CD1c-positive myeloid dendritic cell (primary cell): ENCODE measurements at regions not wholly inside any gene's neighbourhood (a gene's known extent, or its start where the extent isn't known, plus 50 kb on each side); places are given as distances from the start of the nearest gene placed in this dataset.
A peak's percentile ranks its signal among the peaks of the same experiment; 100 is the strongest.

Experiments
- DNase-seq: peaks from one replicate; pipeline ENCODE4 v3.0.0-alpha.2; 2016; ENCODE audit errors: extremely low spot score

- no peak for DNase-seq
Measured at GRCh38 chr1:208419746-208420420, 175.7 kb upstream of the PLXNA2 start.

DNA sequence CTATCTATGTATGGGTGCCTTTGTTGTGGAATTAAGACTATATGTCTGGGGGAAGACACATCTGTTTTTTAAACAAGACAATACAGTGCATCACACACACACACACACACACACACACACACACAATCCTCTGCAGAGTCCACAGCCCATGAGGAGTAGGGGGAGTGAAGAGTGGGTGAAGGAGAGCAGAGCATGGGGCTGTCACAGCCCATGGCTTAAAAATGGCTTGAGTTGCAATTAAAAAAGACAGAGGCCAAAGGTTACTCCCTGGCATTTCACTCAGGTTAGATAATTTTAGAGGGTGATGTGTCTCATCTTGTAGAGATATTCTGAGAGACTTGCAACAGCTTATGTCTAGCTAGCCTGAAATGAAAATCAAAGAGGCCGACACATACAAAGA, 176.5 kb upstream of the PLXNA2 start:
- DNase-seq = no peak

- no peak for DNase-seq
Measured at GRCh38 chr1:208421486-208421885, 177.3 kb upstream of the PLXNA2 start.

DNA sequence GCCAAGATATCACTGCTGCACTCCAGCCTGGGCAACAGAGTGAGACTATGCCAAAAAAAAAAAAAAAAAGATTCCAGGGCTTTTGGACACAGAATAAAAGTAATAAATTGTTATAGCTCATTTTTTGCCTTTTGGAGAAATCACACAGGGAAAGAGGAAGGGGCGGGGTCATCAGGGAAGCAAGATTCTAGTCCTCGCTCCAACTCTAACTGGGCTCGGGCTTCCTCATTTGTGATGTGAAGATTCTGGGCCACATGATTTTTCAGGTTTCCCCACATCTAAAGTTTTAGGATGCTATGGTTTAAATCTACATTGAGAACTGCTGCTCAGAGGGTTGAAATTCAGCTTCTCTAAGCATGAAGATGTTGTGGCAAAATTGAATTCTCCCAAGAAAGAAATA, 179.3 kb upstream of the PLXNA2 start:
- DNase-seq = peak; percentile 50

DNA sequence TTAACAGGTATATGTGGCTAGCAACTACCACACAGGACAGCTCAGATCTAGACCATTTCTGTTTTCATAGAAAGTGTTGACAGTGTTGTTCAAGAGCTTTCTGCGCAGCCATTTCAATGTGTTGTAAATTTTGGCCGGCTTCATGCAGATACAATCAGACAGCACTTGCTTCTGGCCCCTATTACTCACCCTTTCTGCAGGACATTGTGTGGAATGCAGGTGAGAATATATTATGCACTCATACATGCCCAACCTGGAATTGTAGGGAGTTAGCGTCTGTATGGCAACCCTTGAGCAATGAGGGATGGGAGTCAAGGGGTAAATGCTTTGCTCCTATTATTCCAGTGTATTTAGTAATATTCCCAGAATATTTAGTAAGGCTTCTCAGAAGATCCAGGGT, 180.9 kb upstream of the PLXNA2 start:
- DNase-seq = no peak

GRCh38 chr1:208430220-208430619, 186.0 kb upstream of the PLXNA2 start:
- DNase-seq = no peak

- no peak for DNase-seq
Measured at GRCh38 chr1:208431721-208432120, 187.5 kb upstream of the PLXNA2 start.

- DNase-seq = no peak
Measured at GRCh38 chr1:208432346-208432745, 188.2 kb upstream of the PLXNA2 start.

DNA sequence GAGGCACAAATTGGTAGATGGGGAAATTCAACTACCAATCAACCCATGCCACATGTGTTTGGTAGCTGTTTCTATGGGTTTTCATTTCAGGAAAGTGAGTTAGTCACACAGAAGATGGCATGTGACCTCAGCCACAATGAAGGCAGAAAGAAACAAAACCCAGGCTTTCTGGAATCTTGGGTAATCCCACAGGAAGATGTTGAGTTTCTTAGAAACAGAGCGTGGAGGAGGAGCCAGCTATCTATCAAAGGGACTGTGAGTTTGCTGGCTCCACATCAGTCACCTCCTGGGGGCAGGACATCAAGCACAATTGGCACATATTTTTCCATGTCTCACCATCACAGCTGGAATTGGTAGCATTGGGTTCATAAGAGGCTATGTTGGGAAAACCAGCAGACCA, 188.9 kb upstream of the PLXNA2 start:
- DNase-seq = no peak

DNA sequence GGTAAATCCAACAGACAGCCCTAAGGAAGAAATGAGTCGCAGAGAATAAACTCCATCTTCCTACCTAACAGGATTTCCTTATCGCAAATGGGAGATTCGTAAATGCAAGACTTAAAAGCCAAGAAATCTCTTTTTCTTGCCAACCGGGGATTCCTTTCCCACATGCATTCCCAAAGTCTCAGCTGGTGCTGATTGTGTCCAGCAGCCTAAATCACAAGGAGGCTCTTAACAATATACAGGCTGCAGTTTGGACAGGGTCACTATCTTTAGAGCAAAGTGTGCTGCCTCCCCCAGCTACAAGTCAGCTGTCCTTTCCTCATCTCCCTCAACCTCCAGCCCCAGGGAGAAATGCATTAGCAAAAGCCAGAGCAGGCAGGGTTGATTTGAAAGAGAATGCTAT, 189.8 kb upstream of the PLXNA2 start:
- DNase-seq = no peak

DNA sequence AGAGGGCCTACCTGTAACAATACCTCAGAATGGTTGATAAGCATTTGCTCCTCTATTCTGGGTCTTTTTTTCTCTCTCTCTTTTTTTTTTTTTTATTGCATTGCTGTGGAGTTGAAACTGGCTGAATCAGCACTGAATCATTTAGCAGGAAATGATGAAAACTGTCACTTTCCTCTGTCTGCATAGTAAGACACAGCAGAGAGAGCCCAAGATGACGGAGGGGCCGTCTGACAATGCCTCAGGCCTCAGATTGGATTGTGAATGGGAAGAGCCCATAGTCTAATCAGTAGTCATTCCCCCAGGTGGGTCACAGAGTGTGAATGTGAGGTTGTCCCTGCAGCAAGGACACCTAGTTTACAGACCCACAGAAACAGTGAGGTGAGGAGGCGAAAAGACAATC, 193.2 kb upstream of the PLXNA2 start:
- no peak for DNase-seq

DNA sequence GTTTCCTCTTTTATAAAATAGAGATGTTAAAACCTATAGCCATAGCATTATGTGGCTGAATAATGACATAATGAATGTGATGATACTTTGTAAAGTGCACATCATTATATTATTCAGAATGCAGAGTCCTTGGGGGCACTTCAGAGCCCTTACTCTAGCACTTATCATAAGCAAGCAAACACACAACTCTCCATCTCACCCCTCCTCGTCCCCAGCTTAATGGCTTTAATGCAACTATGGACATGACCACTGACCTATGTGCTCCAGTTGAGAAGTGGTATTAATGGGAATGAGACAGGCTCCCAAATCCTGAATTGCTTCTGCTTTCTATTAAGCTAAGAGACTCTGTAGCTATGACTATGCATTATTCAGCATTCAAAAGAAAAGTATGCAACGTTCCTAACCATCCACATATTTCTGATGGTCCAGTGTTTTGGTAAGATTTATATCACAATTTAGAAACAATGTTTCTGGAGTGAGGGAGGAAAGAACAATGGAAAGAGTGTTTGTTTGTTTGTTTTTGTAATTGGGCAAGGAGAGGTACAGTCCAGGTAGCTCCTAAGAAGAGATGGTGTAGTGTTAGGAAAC, 194.0 kb upstream of the PLXNA2 start:
- no peak for DNase-seq

- no peak for DNase-seq
Measured at GRCh38 chr1:208445758-208446203, 201.6 kb upstream of the PLXNA2 start.

DNA sequence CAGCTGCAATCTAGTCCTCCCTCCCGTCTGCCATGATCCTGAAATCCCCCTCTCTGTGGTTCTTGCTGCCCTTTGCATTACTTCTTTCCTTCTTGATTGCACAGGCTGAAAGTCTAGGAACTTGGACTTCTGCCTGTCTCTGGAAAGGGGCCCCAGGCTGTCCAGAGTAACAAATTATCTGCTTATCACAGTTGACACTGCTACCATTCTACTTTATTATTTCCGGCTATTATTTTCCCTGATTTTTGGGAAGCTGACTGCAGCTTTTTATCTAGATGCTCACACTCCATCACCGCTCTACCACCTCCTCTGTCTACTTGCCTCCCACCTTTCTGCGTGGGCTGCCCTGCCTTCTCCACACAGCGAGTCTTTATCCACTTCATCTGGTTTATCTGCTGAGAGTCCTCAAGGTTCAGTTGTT, 202.1 kb upstream of the PLXNA2 start:
- DNase-seq = no peak

DNA sequence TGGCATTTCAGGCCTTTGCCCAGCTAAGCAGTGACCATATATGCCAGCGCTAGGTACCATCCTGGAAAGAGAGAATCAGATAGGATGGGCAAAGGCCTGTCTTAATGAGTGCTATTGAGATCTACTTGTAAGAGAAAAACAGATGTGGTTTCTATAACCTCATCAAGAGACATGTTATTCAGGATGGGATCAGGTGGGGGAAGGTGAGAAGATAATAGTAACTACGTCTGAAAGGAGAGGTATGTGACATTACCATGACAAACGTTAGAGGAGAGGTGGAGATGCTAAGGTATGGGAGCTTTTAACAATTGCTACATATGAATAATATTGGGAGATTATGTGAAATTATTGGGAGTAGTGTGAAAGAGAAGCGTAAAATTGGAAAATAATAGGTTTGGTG, 204.2 kb upstream of the PLXNA2 start:
- no peak for DNase-seq

DNA sequence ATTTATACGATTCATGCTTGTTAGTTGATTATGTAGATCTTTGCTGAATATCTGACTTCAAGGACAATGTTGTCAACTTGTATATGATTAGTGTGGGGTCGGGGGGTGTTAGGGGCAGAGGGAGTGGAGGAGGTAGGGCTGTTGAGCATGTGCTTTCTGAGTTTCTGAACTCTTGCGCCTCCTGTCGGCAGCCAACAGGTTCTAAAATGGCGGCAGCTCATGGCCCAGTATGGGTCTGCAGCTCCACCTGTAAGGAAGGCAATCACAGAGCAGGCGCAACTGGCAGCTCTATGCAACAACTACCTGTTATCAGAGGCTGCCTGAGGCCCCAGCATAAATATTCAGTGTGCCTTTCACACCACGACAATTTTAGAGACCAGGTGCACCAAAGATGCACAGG, 205.8 kb upstream of the PLXNA2 start:
- DNase-seq = no peak

- no peak for DNase-seq
Measured at GRCh38 chr1:208450958-208451357, 206.8 kb upstream of the PLXNA2 start.

DNA sequence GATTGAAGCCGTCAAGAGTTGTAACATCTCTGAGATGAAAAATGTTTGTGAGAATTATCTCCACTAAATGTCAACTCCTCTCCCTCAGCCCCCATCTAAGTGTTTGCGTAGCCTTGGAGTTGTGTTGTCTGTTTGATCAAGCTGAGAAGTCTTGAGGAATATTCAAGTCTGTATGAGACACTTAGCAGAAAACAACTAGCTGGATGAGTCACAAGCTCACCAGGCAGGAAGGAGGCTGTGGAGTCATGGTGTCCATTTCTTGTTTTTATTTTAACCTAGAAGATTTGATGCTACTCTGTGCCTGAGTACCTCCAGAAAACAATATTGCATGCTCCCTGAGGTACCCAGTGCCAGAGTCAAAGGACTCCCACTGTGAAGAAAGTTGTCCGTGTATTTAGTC, 211.6 kb upstream of the PLXNA2 start:
- DNase-seq = no peak

- no peak for DNase-seq
Measured at GRCh38 chr1:208456487-208456886, 212.3 kb upstream of the PLXNA2 start.

DNA sequence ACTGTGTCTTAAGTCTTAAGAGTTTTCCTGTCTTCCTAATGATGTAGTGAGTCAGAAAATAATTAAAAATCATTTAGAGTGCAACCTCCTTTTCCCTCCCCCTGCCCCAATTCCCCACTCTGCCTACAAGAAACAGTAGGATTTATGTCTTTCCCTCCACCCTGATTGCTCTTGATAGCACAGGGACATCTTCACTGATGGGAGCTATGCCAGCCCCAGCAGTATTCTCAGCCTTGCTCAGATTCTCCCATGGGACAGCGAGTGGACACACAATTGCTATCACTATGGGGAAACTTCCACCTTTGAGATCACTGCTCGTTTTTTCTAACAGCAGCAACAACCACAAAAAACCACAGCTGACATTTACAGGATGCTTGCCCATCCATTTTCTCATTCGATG, 216.6 kb upstream of the PLXNA2 start:
- no peak for DNase-seq

DNA sequence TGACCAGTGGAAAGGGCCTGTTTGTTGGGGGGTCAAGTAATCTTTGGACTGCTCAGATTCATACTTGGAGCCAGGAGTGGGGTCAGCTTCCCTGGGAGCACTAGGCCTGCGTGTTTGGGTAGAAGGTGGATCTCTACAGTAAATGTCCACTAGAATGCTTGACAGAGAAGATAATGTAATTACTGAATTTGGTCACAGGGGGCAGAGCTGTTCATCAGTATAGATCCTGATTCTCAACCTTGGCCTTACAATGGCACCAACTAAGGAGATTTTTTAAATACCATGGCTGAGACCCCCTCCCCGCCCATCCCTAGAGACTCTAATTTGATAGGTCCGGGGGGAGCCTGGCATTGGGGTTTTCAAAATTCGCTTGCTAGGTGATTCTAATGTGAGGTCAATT, 217.5 kb upstream of the PLXNA2 start:
- no peak for DNase-seq

DNA sequence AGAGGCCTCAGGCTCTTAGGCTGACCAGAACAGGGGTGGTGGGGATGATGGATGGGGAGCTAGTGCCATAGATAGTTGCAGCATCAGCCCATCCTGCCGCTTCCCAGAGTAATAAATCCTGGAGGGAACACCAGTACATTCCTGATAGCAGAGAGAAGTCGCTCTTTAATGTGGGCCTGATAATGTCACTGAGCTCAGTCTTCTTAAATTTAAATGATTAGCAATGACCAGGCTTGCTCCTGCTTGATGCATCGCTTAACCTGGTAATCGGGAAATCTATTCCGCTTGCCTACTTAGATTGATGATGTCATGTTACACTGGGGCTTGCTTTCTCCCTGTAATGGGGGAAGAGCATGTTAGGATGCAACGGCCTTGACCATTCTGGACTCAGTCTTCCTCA, 218.6 kb upstream of the PLXNA2 start:
- DNase-seq = no peak

DNA sequence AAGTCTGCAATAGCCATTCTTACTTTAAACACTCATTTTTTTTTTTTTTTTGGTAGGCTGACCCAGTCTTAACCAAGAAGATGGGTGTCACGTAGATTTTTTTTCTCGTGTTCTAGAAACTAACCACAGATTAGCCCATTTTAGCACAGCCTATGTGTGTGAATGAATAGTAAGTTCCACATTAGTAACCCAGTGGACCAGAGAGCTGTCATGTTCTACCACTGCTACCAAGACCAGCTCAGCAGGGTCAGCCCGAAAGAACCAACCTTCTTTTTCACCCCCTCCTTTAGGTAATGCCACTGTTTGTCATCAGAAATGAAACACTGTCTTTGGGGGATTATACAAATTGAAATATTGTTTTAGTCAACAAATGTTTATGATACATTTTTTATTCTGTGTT, 221.1 kb upstream of the PLXNA2 start:
- no peak for DNase-seq
